Spinal cord (tissue), 9 donors: ENCODE measurements at regions not wholly inside any gene's neighbourhood (a gene's known extent, or its start where the extent isn't known, plus 50 kb on each side); places are given as distances from the start of the nearest gene placed in this dataset.
A peak's percentile ranks its signal among the peaks of the same experiment; 100 is the strongest.

Experiments
- DNase-seq, 6 donors: peaks; one replicate each; pipeline versions ENCODE4 v3.0.0 to v3.0.0-alpha.2; 2013 to 2015; ENCODE audit warnings: low spot score in 6 of 6, low read depth in 4 of 6
- H3K27ac ChIP-seq: one replicate; pipeline ENCODE4 v1.5.1; 2013; ENCODE audit warnings: low read depth, low read length, control low read depth
- H3K27me3 ChIP-seq: one replicate; pipeline ENCODE4 v1.6.1; 2013; ENCODE audit warnings: low read length; ENCODE audit not compliant: control insufficient read depth, insufficient read depth
- H3K36me3 ChIP-seq: one replicate; pipeline ENCODE4 v1.6.1; 2013; ENCODE audit warnings: low read length; ENCODE audit not compliant: control insufficient read depth, insufficient read depth
- H3K4me1 ChIP-seq: one replicate; pipeline ENCODE4 v1.6.1; 2013; ENCODE audit warnings: low read length; ENCODE audit not compliant: control insufficient read depth, insufficient read depth
- H3K4me3 ChIP-seq: one replicate; pipeline ENCODE4 v1.5.1; 2013; ENCODE audit warnings: low read depth, low read length, control low read depth
- H3K9me3 ChIP-seq: one replicate; pipeline ENCODE4 v1.6.1; 2013; ENCODE audit warnings: low read length; ENCODE audit not compliant: control insufficient read depth, insufficient read depth
- WGBS: methylation state at CpG from one replicate; pipeline ENCODE4 v1.1.5; 2013; ENCODE audit warnings: missing lambda C conversion rate; ENCODE audit not compliant: insufficient coverage; 5-methylcytosine and 5-hydroxymethylcytosine counted together
- donor health status: healthy.

GRCh38 chr20:50279988-50280850 lies 89.6 kb downstream of the CEBPB start:
- 69% methylated on average over 6 of the region's 8 CpGs for WGBS
- Histone ChIP-seq H3K27me3 (no peaks in the 10 kb centered on the region), H3K27ac (no peak overlapping the region), H3K36me3 (no peaks in the 10 kb centered on the region), H3K4me1 (peaks cover 21% of the 10 kb centered on the region), H3K4me3 (no peak overlapping the region), H3K9me3 (no peaks in the 10 kb centered on the region)
- DNase-seq, result no peak

DNA sequence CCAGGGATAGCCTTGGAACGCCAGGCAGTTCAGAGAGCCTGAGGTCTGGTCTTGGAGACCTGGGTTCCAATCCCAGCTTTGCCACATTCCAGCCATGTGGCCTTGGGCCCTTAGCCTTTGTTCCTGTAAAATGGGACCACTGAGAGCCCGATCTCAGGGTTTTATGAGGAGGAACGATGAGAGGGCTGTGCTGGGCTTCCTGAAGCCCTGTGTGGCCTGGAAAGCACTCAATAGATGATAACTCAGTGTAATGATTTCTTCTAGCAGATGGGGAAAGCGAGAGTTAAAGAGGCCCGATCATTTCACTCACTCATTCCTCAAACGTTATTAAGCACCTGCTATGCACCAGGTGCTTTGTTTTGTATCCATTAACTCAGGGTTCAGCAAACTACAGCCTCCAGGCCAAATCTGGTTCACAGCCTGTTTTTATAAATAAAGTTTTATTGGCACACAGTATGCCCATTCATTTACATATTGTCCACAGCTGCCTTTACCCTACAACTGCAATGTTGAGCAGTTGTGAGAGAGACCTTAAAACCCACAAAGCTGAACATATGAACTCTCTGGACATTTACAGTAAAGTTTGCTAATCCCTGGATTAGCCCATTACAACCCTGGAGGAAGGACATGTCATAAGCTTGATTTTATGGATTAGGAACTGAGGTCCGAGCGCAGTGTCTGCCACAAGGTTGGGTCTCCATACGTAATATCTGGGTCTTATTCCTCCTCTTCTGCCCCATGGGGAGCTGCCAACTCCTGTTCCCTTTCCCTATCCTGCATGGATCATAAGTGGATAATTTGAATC lies 90.4 kb downstream of the CEBPB start:
- 82% methylated on average over 4 of the region's 9 CpGs for WGBS
- Histone ChIP-seq H3K27me3 (no peaks in the 10 kb centered on the region), H3K4me1 (peaks cover 28% of the 10 kb centered on the region), H3K4me3 (no peak overlapping the region), H3K36me3 (no peaks in the 10 kb centered on the region), H3K9me3 (no peaks in the 10 kb centered on the region), H3K27ac (no peak overlapping the region)
- no peak for DNase-seq

DNA sequence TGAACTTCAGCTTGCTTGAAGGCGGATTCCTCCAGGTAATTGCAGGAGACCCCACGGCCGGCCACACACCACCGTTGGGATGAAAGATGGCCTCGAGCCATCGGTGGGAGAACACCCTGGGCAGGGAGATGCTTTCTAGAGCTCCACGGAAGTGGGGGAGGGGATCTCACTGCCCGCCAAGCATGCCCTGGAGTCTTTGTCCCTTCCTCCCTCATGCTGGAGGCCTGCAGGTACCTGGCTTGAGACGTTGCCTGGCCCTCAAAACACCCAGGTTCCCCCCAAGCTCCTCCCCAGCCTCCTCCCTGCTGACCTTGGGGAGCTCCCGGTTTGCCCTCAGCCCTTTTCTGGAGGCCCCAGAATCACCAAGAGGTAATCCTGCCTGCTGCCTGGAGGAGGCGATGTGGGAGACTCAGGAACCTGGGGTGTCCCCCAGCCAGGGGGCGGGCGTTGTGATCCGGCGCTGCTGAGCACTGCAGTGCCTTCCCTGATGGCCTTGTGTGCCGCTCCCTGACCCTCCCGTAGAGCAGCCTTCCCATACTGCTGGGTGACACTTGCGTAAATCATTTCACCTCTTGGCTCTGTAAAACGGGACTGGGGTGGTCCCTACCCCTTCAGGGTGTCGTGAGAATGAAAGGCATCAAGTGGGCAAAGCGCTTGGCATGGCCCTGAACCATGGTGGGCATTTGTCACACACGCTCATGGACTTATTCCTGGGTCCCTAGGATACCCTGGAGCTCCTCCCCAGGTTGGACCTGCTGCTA lies 91.4 kb downstream of the CEBPB start:
- H3K4me3 ChIP-seq, result no peak overlapping the region
- DNase-seq, result no peak
- H3K27me3 ChIP-seq, result no peaks in the 10 kb centered on the region
- no peaks in the 10 kb centered on the region for H3K36me3 ChIP-seq
- H3K27ac ChIP-seq, result no peak overlapping the region
- H3K4me1 ChIP-seq, result peaks cover 35% of the 10 kb centered on the region
- WGBS, result 71% methylated on average over 21 of the region's 22 CpGs
- H3K9me3 ChIP-seq, result no peaks in the 10 kb centered on the region

GRCh38 chr20:50282592-50283241 lies 92.1 kb downstream of the CEBPB start:
- no peak for DNase-seq
- H3K36me3 ChIP-seq, result no peaks in the 10 kb centered on the region
- H3K4me3 ChIP-seq, result no peak overlapping the region
- no peak overlapping the region for H3K27ac ChIP-seq
- peaks cover 35% of the 10 kb centered on the region for H3K4me1 ChIP-seq
- H3K9me3 ChIP-seq, result no peaks in the 10 kb centered on the region
- WGBS, result 79% methylated on average over 16 of the region's 17 CpGs
- H3K27me3 ChIP-seq, result no peaks in the 10 kb centered on the region

DNA sequence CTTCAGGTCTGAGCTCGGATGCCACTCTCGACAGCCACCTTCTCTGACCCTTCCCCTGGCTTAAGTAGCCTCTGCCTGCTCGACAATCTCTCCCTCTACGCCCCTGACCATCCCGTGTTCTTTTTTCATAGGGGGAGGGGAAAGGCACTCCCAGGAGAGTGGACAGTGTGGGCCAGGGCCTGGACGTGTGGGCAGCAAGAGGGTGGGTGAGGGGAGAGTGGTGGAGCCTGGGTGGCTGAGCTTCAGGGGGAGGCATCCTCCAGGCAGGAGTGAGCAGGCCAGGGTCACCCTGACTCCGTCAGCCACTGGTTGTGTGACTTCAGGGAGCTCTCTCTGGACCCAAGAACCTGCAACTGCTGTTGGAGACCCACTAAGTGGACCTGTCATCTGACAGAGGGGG lies 92.7 kb downstream of the CEBPB start:
- WGBS, result 65% methylated on average over 4 of the region's 7 CpGs
- H3K4me3 ChIP-seq, result no peak overlapping the region
- H3K4me1 ChIP-seq, result peaks cover 29% of the 10 kb centered on the region
- H3K27ac ChIP-seq, result no peak overlapping the region
- no peaks in the 10 kb centered on the region for H3K9me3 ChIP-seq
- no peak for DNase-seq
- no peaks in the 10 kb centered on the region for H3K36me3 ChIP-seq
- no peaks in the 10 kb centered on the region for H3K27me3 ChIP-seq

DNA sequence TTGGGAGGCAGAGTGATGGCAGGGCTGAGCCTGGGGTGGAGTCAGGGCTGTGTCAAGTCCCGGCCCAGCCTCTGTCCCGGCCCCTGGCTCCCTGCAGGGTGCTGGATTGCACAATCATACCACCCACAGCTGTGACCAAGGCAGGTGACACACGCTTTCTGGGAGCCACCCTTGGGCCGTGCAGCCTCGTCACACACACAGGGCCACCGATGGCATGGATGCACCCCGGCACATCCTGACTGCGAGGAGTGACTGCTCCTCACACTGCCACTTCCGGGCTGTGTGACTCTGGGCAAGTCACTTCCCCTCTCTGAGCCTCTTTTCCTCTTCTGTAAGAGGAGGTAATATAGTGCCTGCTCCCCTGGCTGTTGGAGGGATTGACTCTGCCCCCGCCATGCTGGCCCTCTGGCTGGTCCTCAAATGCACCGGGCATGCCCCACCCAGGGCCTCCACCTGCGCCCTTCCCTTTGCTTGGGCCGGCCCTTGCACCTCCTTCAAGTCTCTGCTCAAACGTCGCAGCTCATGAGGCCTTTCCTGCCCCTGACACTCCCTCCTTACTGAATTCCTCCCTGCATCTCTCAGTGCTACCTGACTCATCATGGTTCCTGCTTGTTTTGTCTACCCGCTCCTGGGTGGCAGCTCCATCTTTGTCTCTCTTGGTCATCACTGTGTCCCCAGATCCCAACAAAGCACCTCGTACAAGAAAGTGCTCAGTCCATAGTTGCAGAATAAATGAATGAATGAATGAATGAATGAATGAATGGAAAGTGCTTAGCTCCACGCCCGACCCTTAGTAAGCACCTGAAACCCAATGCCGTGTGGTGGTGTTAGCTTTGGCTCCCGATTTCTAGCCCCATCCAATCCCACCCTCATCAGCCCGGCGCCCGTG lies 93.5 kb downstream of the CEBPB start:
- no peaks in the 10 kb centered on the region for H3K36me3 ChIP-seq
- DNase-seq, result no peak
- H3K4me3 ChIP-seq, result no peak overlapping the region
- H3K4me1 ChIP-seq, result peaks cover 28% of the 10 kb centered on the region
- no peaks in the 10 kb centered on the region for H3K9me3 ChIP-seq
- H3K27ac ChIP-seq, result no peak overlapping the region
- 78% methylated on average over 17 of the region's 24 CpGs for WGBS
- H3K27me3 ChIP-seq, result no peaks in the 10 kb centered on the region

DNA sequence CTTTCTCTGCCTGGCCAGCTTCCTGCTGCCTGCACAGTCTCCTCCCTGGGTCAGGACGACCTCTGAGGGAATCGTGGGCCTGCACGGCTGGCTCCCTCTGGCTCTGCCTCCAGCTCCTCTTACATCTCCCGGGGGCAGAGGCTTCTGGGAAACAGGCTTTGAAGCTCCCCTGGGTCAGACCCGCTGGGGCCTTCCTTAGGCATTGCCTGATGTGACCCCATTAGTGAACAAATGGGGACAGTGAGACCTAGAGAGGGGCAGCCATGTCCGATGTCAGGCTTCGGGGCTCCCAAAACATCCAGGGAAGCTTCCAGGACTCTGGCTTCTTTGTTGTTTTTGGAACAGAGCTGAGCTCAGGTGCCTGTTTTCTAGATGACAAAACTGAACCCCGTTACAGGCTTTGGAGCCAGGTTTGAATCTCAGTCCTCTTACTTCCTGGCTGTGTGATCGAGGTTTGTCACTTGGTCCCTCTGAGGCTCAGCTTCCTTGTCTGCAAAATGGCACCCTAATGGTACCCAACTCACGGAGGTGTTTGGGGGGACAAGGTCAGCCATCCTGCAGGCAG lies 94.3 kb downstream of the CEBPB start:
- DNase-seq, result no peak
- Histone ChIP-seq H3K9me3 (no peaks in the 10 kb centered on the region), H3K36me3 (no peaks in the 10 kb centered on the region), H3K4me1 (peaks cover 28% of the 10 kb centered on the region), H3K27me3 (no peaks in the 10 kb centered on the region), H3K27ac (peak overlapping the region; percentile 71), H3K4me3 (no peak overlapping the region)
- WGBS, result 63% methylated on average over 10 of the region's 10 CpGs

GRCh38 chr20:50285376-50286173 lies 94.9 kb downstream of the CEBPB start:
- DNase-seq, result no peak
- Histone ChIP-seq H3K36me3 (no peaks in the 10 kb centered on the region), H3K4me3 (no peak overlapping the region), H3K4me1 (peaks cover 28% of the 10 kb centered on the region), H3K27me3 (no peaks in the 10 kb centered on the region), H3K9me3 (no peaks in the 10 kb centered on the region), H3K27ac (peak overlapping the region; percentile 71)
- 60% methylated on average over 13 of the region's 21 CpGs for WGBS
